HEK293T (cell line): ENCODE measurements at regions not wholly inside any gene's neighbourhood (a gene's known extent, or its start where the extent isn't known, plus 50 kb on each side); places are given as distances from the start of the nearest gene placed in this dataset.

Experiments used
- ELF4 ChIP-seq: fragments of 450-650 bp; IDR thresholded peaks from 2 replicates; pipeline ENCODE4 v1.6.1; 2017; ENCODE audit warnings: antibody characterized with exemption
- FOXM1 ChIP-seq: fragments of 450-650 bp; IDR thresholded peaks from 2 replicates; pipeline ENCODE4 v1.6.1; 2017; ENCODE audit warnings: mild to moderate bottlenecking, borderline replicate concordance
- HDGF ChIP-seq: fragments of 450-650 bp; IDR thresholded peaks from 2 replicates; pipeline ENCODE4 v1.6.1; 2017; ENCODE audit warnings: antibody characterized with exemption, borderline replicate concordance

DNA sequence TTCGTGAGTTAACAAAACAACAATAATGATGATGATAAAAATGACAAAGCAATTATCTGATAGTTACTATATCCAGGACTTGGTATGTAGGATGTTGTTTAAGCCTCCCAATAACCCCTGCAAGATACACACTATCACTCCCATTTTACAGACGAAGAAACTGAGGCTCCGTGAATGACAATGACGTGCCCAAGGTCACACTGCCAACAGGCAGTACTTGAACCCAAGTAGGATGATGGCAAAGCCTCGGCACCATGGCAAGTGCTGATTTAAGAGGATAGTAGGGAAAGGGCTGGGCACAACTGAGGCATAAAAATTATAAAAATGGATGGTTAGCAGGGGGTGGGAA lies 226.8 kb upstream of the LHX5 start:
- TF ChIP-seq HDGF: no peak
- TF ChIP-seq FOXM1: no peak
- TF ChIP-seq ELF4: no peak
